ENCODE measurements at regions not wholly inside any gene's neighbourhood (a gene's known extent, or its start where the extent isn't known, plus 50 kb on each side); places are given as distances from the start of the nearest gene placed in this dataset.
A peak's percentile ranks its signal among the peaks of the same experiment; 100 is the strongest.
"Not testable (repeated sequence)": the region's sequence is repeated elsewhere in the genome, so short reads cannot be mapped to it uniquely, and the experiment has no call there.

GRCh38 chr14:105596374-105596773 is 70.0 kb downstream of the TMEM121 start:
- POLR2A ChIA-PET; H3K9me3 ChIP-seq (ENCODE audit: control insufficient read depth in 1 of 2, insufficient read depth in 1 of 2, low read length in 2 of 2); H3K27me3 ChIP-seq (ENCODE audit: control insufficient read depth in 1 of 2, insufficient read depth in 2 of 2, low read length in 2 of 2); H3K9me3 Mint-ChIP-seq; H3K27ac Mint-ChIP-seq; H3K27ac ChIP-seq (ENCODE audit: low read depth in 1 of 2, low read length in 2 of 2); H3K4me3 Mint-ChIP-seq; H3K36me3 Mint-ChIP-seq (ENCODE audit: low read depth); H3K4me1 Mint-ChIP-seq (ENCODE audit: low read depth); H3K36me3 ChIP-seq (ENCODE audit: insufficient read depth, low read length); H3K4me3 ChIP-seq (ENCODE audit: low read length); DNase-seq; H3K27me3 Mint-ChIP-seq; H3K4me1 ChIP-seq (ENCODE audit: insufficient read depth, low read length); CTCF ChIA-PET; ATAC-seq (ENCODE audit: poor library complexity); intact Hi-C loops (cut with DNase I, micrococcal nuclease): not testable (repeated sequence)

DNA sequence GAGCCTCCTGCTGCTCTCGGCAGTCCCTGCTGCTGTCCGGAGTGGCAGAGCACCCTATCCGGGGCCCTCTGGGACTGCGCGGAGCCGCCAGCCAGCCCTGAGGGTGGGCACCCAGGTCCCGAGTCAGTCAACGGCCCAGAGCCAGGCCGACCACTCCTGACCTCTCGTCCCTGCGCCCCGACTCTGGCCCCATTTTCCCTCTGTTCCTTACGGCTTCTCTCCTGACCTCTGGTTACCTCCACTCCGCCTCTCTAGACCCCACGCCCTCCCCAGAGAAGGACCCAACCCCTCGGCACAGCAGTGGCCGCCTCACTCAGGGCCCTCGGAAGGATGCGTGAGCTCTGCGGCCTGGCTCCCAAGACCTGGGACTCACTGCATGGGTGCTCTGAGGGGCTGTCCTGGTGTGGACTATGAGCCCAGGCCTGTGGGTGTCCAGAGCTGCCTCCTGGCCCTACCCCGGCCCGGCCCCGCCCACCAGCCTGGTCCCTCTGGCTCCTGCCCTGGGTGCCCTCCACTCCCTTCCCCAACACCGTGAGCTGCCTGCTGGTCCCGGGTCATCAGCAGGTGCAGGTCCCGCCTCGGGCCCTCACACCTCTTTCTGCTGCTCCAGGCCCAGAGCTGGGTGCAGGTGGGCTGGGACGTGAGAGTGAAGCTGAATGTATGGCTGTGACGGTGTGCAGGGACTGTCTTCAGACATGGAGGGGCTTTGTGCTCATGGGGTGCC is 71.8 kb downstream of the TMEM121 start:
- H3K27me3 ChIP-seq (ENCODE audit: control insufficient read depth in 1 of 2, insufficient read depth in 2 of 2, low read length in 2 of 2); H3K4me1 Mint-ChIP-seq (ENCODE audit: low read depth); H3K9me3 ChIP-seq (ENCODE audit: control insufficient read depth in 1 of 2, insufficient read depth in 1 of 2, low read length in 2 of 2); H3K4me3 Mint-ChIP-seq; ATAC-seq (ENCODE audit: poor library complexity); H3K4me1 ChIP-seq (ENCODE audit: insufficient read depth, low read length); H3K36me3 ChIP-seq (ENCODE audit: insufficient read depth, low read length); H3K9me3 Mint-ChIP-seq; H3K27ac Mint-ChIP-seq; DNase-seq; H3K4me3 ChIP-seq (ENCODE audit: low read length); CTCF ChIA-PET; H3K27me3 Mint-ChIP-seq; H3K36me3 Mint-ChIP-seq (ENCODE audit: low read depth); H3K27ac ChIP-seq (ENCODE audit: low read depth in 1 of 2, low read length in 2 of 2); intact Hi-C loops (cut with DNase I, micrococcal nuclease); POLR2A ChIA-PET: not testable (repeated sequence)

- ATAC-seq (ENCODE audit: poor library complexity); H3K4me3 Mint-ChIP-seq; H3K9me3 ChIP-seq (ENCODE audit: control insufficient read depth in 1 of 2, insufficient read depth in 1 of 2, low read length in 2 of 2); H3K36me3 ChIP-seq (ENCODE audit: insufficient read depth, low read length); H3K4me3 ChIP-seq (ENCODE audit: low read length); H3K9me3 Mint-ChIP-seq; H3K36me3 Mint-ChIP-seq (ENCODE audit: low read depth); CTCF ChIA-PET; H3K4me1 Mint-ChIP-seq (ENCODE audit: low read depth); POLR2A ChIA-PET; H3K27me3 ChIP-seq (ENCODE audit: control insufficient read depth in 1 of 2, insufficient read depth in 2 of 2, low read length in 2 of 2); H3K27ac Mint-ChIP-seq; H3K27me3 Mint-ChIP-seq; H3K27ac ChIP-seq (ENCODE audit: low read depth in 1 of 2, low read length in 2 of 2); intact Hi-C loops (cut with DNase I, micrococcal nuclease); H3K4me1 ChIP-seq (ENCODE audit: insufficient read depth, low read length): not testable (repeated sequence)
- DNase-seq, result peak in 1 of 14 experiments; percentile 10
Observed at GRCh38 chr14:105598925-105599586, 72.7 kb downstream of the TMEM121 start.

DNA sequence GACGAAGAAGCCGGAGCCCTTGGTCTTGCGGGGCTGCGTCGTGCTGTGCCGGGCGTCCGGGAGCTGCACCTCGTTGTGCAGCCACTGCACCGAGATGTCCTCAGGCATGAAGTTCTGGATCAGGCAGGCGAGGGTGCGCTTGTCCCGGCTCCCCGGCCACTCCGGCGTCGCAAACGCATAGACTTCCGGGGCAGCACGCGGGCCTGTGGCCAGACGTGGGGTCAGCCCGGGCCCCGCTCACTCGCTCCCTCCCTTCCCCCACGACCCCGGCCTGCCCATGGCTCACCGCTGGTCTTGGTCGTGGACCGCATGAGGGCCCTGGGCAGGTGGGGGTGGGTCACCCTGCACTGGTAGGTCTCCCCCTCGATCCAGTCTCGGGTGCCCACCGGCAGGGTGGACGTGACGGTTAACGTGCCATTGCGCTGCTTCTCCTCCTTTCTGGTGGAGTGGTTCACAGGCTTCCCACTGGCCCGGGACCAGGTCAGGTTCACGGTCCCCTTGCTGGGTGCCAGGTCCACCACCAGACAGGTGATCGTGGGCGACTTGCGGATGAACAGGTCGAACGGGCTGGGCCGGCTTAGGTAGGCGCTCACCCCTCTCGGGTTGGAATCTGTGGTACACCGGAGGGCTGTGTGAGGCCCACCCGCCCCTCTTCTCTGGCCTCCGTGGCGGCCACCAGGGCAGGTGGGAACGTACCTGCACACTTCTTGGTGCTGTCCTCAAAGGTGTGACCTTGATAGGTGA is 74.0 kb downstream of the TMEM121 start:
- H3K4me1 ChIP-seq (ENCODE audit: insufficient read depth, low read length); H3K36me3 ChIP-seq (ENCODE audit: insufficient read depth, low read length); ATAC-seq (ENCODE audit: poor library complexity); intact Hi-C loops (cut with DNase I, micrococcal nuclease); H3K27ac ChIP-seq (ENCODE audit: low read depth in 1 of 2, low read length in 2 of 2); H3K4me3 Mint-ChIP-seq; H3K9me3 Mint-ChIP-seq; H3K4me3 ChIP-seq (ENCODE audit: low read length); H3K4me1 Mint-ChIP-seq (ENCODE audit: low read depth); POLR2A ChIA-PET; CTCF ChIA-PET; H3K27me3 ChIP-seq (ENCODE audit: control insufficient read depth in 1 of 2, insufficient read depth in 2 of 2, low read length in 2 of 2); H3K27ac Mint-ChIP-seq; H3K9me3 ChIP-seq (ENCODE audit: control insufficient read depth in 1 of 2, insufficient read depth in 1 of 2, low read length in 2 of 2); H3K27me3 Mint-ChIP-seq; H3K36me3 Mint-ChIP-seq (ENCODE audit: low read depth): not testable (repeated sequence)
- DNase-seq, result peak in 1 of 14 experiments; percentile 12

Measured in CD4-positive, alpha-beta T cell (primary cell).